Cardiac muscle cell (in vitro differentiated cells and primary cell): ENCODE measurements at regions not wholly inside any gene's neighbourhood (a gene's known extent, or its start where the extent isn't known, plus 50 kb on each side); places are given as distances from the start of the nearest gene placed in this dataset.

Source experiments
- DNase-seq, 2 donors: peaks; one replicate each; pipeline versions ENCODE4 v3.0.0 to v3.0.0-alpha.2; 2010 to 2017; ENCODE audit warnings: low read depth in 1 of 2, low spot score in 1 of 2
- H3K27ac ChIP-seq: fragments of 200-600 bp; sonication (generic); 2 replicates; pipeline ENCODE4 v1.5.1; 2016
- H3K27me3 ChIP-seq: fragments of 200-600 bp; sonication (generic); 2 replicates; pipeline ENCODE4 v1.6.0; 2016; ENCODE audit warnings: control low read depth
- H3K36me3 ChIP-seq: fragments of 200-600 bp; sonication (generic); 2 replicates; pipeline ENCODE4 v1.5.1; 2016; ENCODE audit warnings: control low read depth
- H3K4me1 ChIP-seq: fragments of 200-600 bp; sonication (generic); 2 replicates; pipeline ENCODE4 v1.8.1; 2017; ENCODE audit warnings: low read depth, mild to moderate bottlenecking, mixed run types
- H3K4me3 ChIP-seq: fragments of 200-600 bp; sonication (generic); 2 replicates; pipeline ENCODE4 v1.5.1; 2016; ENCODE audit warnings: mild to moderate bottlenecking
- H3K9me3 ChIP-seq: fragments of 200-600 bp; sonication (generic); 2 replicates; pipeline ENCODE4 v1.5.1; 2017; ENCODE audit warnings: low read depth, mild to moderate bottlenecking, control low read depth
- CTCF ChIP-seq: IDR thresholded peaks from 2 replicates; pipeline ENCODE4 v1.5.1; 2012; ENCODE audit warnings: low read depth, mild to moderate bottlenecking, low read length

- Histone ChIP-seq H3K4me1 (no peaks in the 10 kb centered on the region), H3K27ac (no peak overlapping the region), H3K36me3 (no peaks in the 10 kb centered on the region), H3K27me3 (no peaks in the 10 kb centered on the region), H3K9me3 (no peaks in the 10 kb centered on the region), H3K4me3 (no peak overlapping the region)
- TF ChIP-seq CTCF = no peak
- no peak for DNase-seq
Observed at GRCh38 chr10:83489161-83489560, 650.1 kb upstream of the GHITM start.

GRCh38 chr10:83492004-83492403 is 647.3 kb upstream of the GHITM start:
- H3K4me3 ChIP-seq = no peak overlapping the region
- no peaks in the 10 kb centered on the region for H3K9me3 ChIP-seq
- TF ChIP-seq CTCF = no peak
- no peaks in the 10 kb centered on the region for H3K36me3 ChIP-seq
- no peak overlapping the region for H3K27ac ChIP-seq
- no peaks in the 10 kb centered on the region for H3K27me3 ChIP-seq
- no peaks in the 10 kb centered on the region for H3K4me1 ChIP-seq
- no peak for DNase-seq

- Histone ChIP-seq H3K27me3 (no peaks in the 10 kb centered on the region), H3K36me3 (no peaks in the 10 kb centered on the region), H3K4me1 (no peaks in the 10 kb centered on the region), H3K27ac (no peak overlapping the region), H3K4me3 (no peak overlapping the region), H3K9me3 (no peaks in the 10 kb centered on the region)
- DNase-seq = no peak
- TF ChIP-seq CTCF = no peak
Observed at GRCh38 chr10:83512681-83513080, 626.6 kb upstream of the GHITM start.

GRCh38 chr10:83515001-83515400 is 624.3 kb upstream of the GHITM start:
- Histone ChIP-seq H3K27ac (no peak overlapping the region), H3K36me3 (no peaks in the 10 kb centered on the region), H3K4me1 (no peaks in the 10 kb centered on the region), H3K4me3 (no peak overlapping the region), H3K27me3 (no peaks in the 10 kb centered on the region), H3K9me3 (no peaks in the 10 kb centered on the region)
- no peak for DNase-seq
- no peak for TF ChIP-seq CTCF

GRCh38 chr10:83516788-83517187 is 622.5 kb upstream of the GHITM start:
- no peaks in the 10 kb centered on the region for H3K36me3 ChIP-seq
- no peaks in the 10 kb centered on the region for H3K4me1 ChIP-seq
- H3K4me3 ChIP-seq = no peak overlapping the region
- no peaks in the 10 kb centered on the region for H3K9me3 ChIP-seq
- no peaks in the 10 kb centered on the region for H3K27me3 ChIP-seq
- no peak for DNase-seq
- no peak for TF ChIP-seq CTCF
- no peak overlapping the region for H3K27ac ChIP-seq

GRCh38 chr10:83517456-83517855 is 621.9 kb upstream of the GHITM start:
- DNase-seq = no peak
- Histone ChIP-seq H3K36me3 (no peaks in the 10 kb centered on the region), H3K4me1 (no peaks in the 10 kb centered on the region), H3K27ac (no peak overlapping the region), H3K27me3 (no peaks in the 10 kb centered on the region), H3K9me3 (no peaks in the 10 kb centered on the region), H3K4me3 (no peak overlapping the region)
- TF ChIP-seq CTCF = no peak
